ENCODE measurements at regions not wholly inside any gene's neighbourhood (a gene's known extent, or its start where the extent isn't known, plus 50 kb on each side); places are given as distances from the start of the nearest gene placed in this dataset.

- H3K9me3 Mint-ChIP-seq: no peaks in the 10 kb centered on the region
Observed at GRCh38 chr4:14874990-14875389, 127.3 kb upstream of the CPEB2 start.

GRCh38 chr4:14877246-14878225 is 124.7 kb upstream of the CPEB2 start:
- 93 to 100% methylated on average over 3 to 6 of the region's 6 CpGs for WGBS, 2 experiments (ENCODE audit: insufficient coverage in 1 of 2, insufficient read length in 1 of 2)
- no peak overlapping the region for H3K27ac Mint-ChIP-seq
- DNase-seq: no peak

More at GRCh38 chr4:14874990-14875389, 127.3 kb upstream of the CPEB2 start:
- no peaks in the 10 kb centered on the region for H3K36me3 Mint-ChIP-seq (ENCODE audit: low read depth)
- Histone ChIP-seq H3K36me3 (ENCODE audit: control insufficient read depth, insufficient read depth, low read length) (no peaks in the 10 kb centered on the region), H3K4me3 (ENCODE audit: low read length) (no peak overlapping the region), H3K9me3 (ENCODE audit: control insufficient read depth, low read length) (no peaks in the 10 kb centered on the region), H3K27ac (ENCODE audit: low read depth, low read length) (no peak overlapping the region), H3K9ac (ENCODE audit: extremely low read depth, low read length, poor library complexity, severe bottlenecking) (no peak overlapping the region), H3K4me1 (ENCODE audit: control insufficient read depth, insufficient read depth, low read length) (no peaks in the 10 kb centered on the region), H3K27me3 (ENCODE audit: control insufficient read depth, insufficient read depth, low read length, poor library complexity, severe bottlenecking) (no peaks in the 10 kb centered on the region)
- 85% methylated on average over 1 of the region's 1 CpG; no CpG with 5 or more reads in 1 of the 2 experiments for WGBS, 2 experiments (ENCODE audit: insufficient coverage in 1 of 2, insufficient read length in 1 of 2)
- peaks cover 2% of the 10 kb centered on the region for H3K27me3 Mint-ChIP-seq (ENCODE audit: insufficient read depth)
- no peak for DNase-seq
- peaks cover 7% of the 10 kb centered on the region for H3K4me1 Mint-ChIP-seq
- H3K4me3 Mint-ChIP-seq: no peak overlapping the region
- H3K27ac Mint-ChIP-seq: no peak overlapping the region
- TF ChIP-seq CTCF (conservative IDR thresholded peaks at IDR 0.05): no peak

GRCh38 chr4:14878681-14879080 is 123.6 kb upstream of the CPEB2 start:
- Histone ChIP-seq H3K4me1 (ENCODE audit: control insufficient read depth, insufficient read depth, low read length) (no peaks in the 10 kb centered on the region), H3K27ac (ENCODE audit: low read depth, low read length) (no peak overlapping the region), H3K9me3 (ENCODE audit: control insufficient read depth, low read length) (no peaks in the 10 kb centered on the region), H3K4me3 (ENCODE audit: low read length) (no peak overlapping the region), H3K9ac (ENCODE audit: extremely low read depth, low read length, poor library complexity, severe bottlenecking) (no peak overlapping the region), H3K36me3 (ENCODE audit: control insufficient read depth, insufficient read depth, low read length) (no peaks in the 10 kb centered on the region), H3K27me3 (ENCODE audit: control insufficient read depth, insufficient read depth, low read length, poor library complexity, severe bottlenecking) (no peaks in the 10 kb centered on the region)
- H3K36me3 Mint-ChIP-seq (ENCODE audit: low read depth): no peaks in the 10 kb centered on the region
- 83 to 90% methylated on average over 2 to 3 of the region's 3 CpGs for WGBS, 2 experiments (ENCODE audit: insufficient coverage in 1 of 2, insufficient read length in 1 of 2)
- no peaks in the 10 kb centered on the region for H3K27me3 Mint-ChIP-seq (ENCODE audit: insufficient read depth)
- H3K27ac Mint-ChIP-seq: no peak overlapping the region
- DNase-seq: no peak
- H3K4me1 Mint-ChIP-seq: peaks cover 3% of the 10 kb centered on the region
- no peaks in the 10 kb centered on the region for H3K9me3 Mint-ChIP-seq
- no peak overlapping the region for H3K4me3 Mint-ChIP-seq
- TF ChIP-seq CTCF (conservative IDR thresholded peaks at IDR 0.05): no peak

More at GRCh38 chr4:14877246-14878225, 124.7 kb upstream of the CPEB2 start:
- Histone ChIP-seq H3K4me1 (ENCODE audit: control insufficient read depth, insufficient read depth, low read length) (no peaks in the 10 kb centered on the region), H3K27ac (ENCODE audit: low read depth, low read length) (no peak overlapping the region), H3K27me3 (ENCODE audit: control insufficient read depth, insufficient read depth, low read length, poor library complexity, severe bottlenecking) (no peaks in the 10 kb centered on the region), H3K9ac (ENCODE audit: extremely low read depth, low read length, poor library complexity, severe bottlenecking) (no peak overlapping the region), H3K9me3 (ENCODE audit: control insufficient read depth, low read length) (no peaks in the 10 kb centered on the region), H3K4me3 (ENCODE audit: low read length) (no peak overlapping the region), H3K36me3 (ENCODE audit: control insufficient read depth, insufficient read depth, low read length) (no peaks in the 10 kb centered on the region)
- TF ChIP-seq CTCF (conservative IDR thresholded peaks at IDR 0.05): no peak
- Mint-ChIP-seq H3K4me1 (peaks cover 3% of the 10 kb centered on the region), H3K36me3 (ENCODE audit: low read depth) (no peaks in the 10 kb centered on the region), H3K4me3 (no peak overlapping the region), H3K9me3 (no peaks in the 10 kb centered on the region), H3K27me3 (ENCODE audit: insufficient read depth) (no peaks in the 10 kb centered on the region)
